ENCODE measurements at regions not wholly inside any gene's neighbourhood (a gene's known extent, or its start where the extent isn't known, plus 50 kb on each side); places are given as distances from the start of the nearest gene placed in this dataset.

DNA sequence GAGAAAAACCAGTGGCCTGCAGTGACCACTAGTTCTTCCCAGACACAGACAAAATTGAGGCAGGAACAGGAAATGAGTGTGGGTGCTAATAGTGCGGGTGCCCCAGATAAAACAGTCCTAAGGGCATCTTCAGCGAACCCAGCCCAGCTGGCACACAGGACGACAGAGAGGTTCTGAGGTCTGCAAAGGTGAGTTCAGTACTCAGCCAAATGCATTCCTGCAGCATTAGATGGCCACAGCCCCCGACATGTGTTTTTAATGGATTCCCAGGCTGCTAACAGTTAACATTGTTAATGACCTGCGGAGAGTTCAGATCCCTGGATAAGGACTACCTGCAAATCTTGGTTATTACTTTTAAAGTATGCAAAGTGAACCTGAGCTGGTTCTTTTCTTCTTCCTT lies 196.0 kb downstream of the HIBADH start:
- Histone ChIP-seq H3K79me2 (ENCODE audit: insufficient read depth, low read length) (no peaks in the 10 kb centered on the region), H3K4me1 (ENCODE audit: insufficient read depth, low read length) (no peaks in the 10 kb centered on the region), H3K9me3 (ENCODE audit: low read length) (no peaks in the 10 kb centered on the region), H3K4me2 (ENCODE audit: low read depth, low read length) (no peak overlapping the region), H3K9ac (ENCODE audit: insufficient read depth, low read depth, low read length) (no peak overlapping the region), H3K36me3 (replicated peaks in 1 of 2; ENCODE audit: control insufficient read depth in 1 of 2, insufficient read depth in 2 of 2, low read length in 2 of 2) (no peaks in the 10 kb centered on the region), H3K27me3 (ENCODE audit: control insufficient read depth in 1 of 2, insufficient read depth in 2 of 2, low read length in 2 of 2) (0 out of 5 replicates have a peak, but pooled peaks cover 0 to 3% of the 10 kb centered on the region in 2 experiments), H2AFZ (ENCODE audit: low read length) (no peak overlapping the region), H3K27ac (ENCODE audit: extremely low read length, insufficient read depth, low read length) (no peak overlapping the region), H3K4me3 (replicated peaks in 1 of 3; ENCODE audit: insufficient read depth in 1 of 3, low read depth in 2 of 3, low read length in 3 of 3) (no peak overlapping the region), H4K20me1 (ENCODE audit: insufficient read depth, low read length) (no peaks in the 10 kb centered on the region)
- DNase-seq (ENCODE audit: low spot score) (no peak), ATAC-seq (no peak), FAIRE-seq (no peak)
- 62% methylated on average over 4 of the region's 5 CpGs for WGBS (ENCODE audit: low lambda C conversion rate)
- ChIA-PET POLR2A (no interaction called here), CTCF (ENCODE audit: low intra/inter-chr PET ratio, low total read pairs) (no interaction called here)
- intact Hi-C loops (cut with micrococcal nuclease; ENCODE audit: unreplicated experiment) = no loop called here
- no TSS peak for BruUV-seq (replicated peaks)
- TF ChIP-seq GLI4 (CRISPR knock-in tag; IDR thresholded peaks at IDR 0.05; ENCODE audit: borderline replicate concordance) (no peak), PCBP2 (optimal IDR thresholded peaks at IDR 0.05; ENCODE audit: low read depth, low read length, poor library complexity, severe bottlenecking) (peak; percentile 39)
- in situ Hi-C loops (cut with HindIII; ENCODE audit: extremely low pct_ligation_motif_present, low pct_unique_long_range_greater_than_20kb) = no loop called here

DNA sequence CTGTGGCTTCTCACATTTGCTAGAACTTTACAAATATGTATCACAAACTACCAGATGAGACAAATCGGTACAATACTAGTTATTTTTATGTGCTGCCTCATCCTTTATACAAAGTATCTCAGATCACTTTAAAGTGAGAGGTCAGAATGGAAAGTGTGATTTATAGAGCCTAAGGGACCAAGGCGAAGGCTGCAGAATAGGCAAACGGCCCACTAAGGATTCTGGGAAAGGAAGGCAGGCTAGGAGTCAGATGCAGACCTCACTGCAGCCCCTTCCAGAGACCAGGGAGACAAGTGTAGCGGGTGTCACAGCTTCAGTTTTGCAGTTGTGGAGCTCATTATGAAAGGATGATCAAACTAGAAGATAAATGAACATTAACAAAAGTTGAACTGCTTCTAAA lies 190.6 kb downstream of the HIBADH start:
- no peak for FAIRE-seq
- BruUV-seq (replicated peaks) = no TSS peak
- H3K27me3 ChIP-seq (ENCODE audit: control insufficient read depth in 1 of 2, insufficient read depth in 2 of 2, low read length in 2 of 2) = no peaks in the 10 kb centered on the region
- ChIA-PET CTCF (ENCODE audit: low intra/inter-chr PET ratio, low total read pairs) (no interaction called here), POLR2A (no interaction called here)
- in situ Hi-C loops (cut with HindIII; ENCODE audit: extremely low pct_ligation_motif_present, low pct_unique_long_range_greater_than_20kb) (no loop called here), intact Hi-C loops (cut with micrococcal nuclease; ENCODE audit: unreplicated experiment) (no loop called here)
- DNase-seq (ENCODE audit: low spot score) = no peak
- no peaks in the 10 kb centered on the region for H3K9me3 ChIP-seq (ENCODE audit: low read length)
- ATAC-seq = no peak
- H3K27ac ChIP-seq (ENCODE audit: extremely low read length, insufficient read depth, low read length) = no peak overlapping the region
- TF ChIP-seq ZNF33B (CRISPR knock-in tag; IDR thresholded peaks at IDR 0.05) = no peak
- TF ChIP-seq ZNF790 (CRISPR knock-in tag; IDR thresholded peaks at IDR 0.05; ENCODE audit: borderline replicate concordance) = no peak
- no peak for TF ChIP-seq ZNF83 (CRISPR knock-in tag; IDR thresholded peaks at IDR 0.05; ENCODE audit: borderline replicate concordance)
- TF ChIP-seq TARDBP (CRISPR knock-in tag; IDR thresholded peaks at IDR 0.05) = no peak
- TF ChIP-seq ZNF768 (CRISPR knock-in tag; IDR thresholded peaks at IDR 0.05) = no peak
- no peak for TF ChIP-seq ZNF253 (CRISPR knock-in tag; IDR thresholded peaks at IDR 0.05; ENCODE audit: borderline replicate concordance)
- TF ChIP-seq SP1 (IDR thresholded peaks at IDR 0.05) = no peak
- no peak for TF ChIP-seq SP1 (CRISPR knock-in tag; IDR thresholded peaks at IDR 0.05)
- no peak for TF ChIP-seq ZBTB3 (CRISPR knock-in tag; IDR thresholded peaks at IDR 0.05; ENCODE audit: borderline replicate concordance, low read depth)
- TF ChIP-seq GATAD1 (CRISPR knock-in tag; IDR thresholded peaks at IDR 0.05) = no peak
- TF ChIP-seq, protein P1, sequence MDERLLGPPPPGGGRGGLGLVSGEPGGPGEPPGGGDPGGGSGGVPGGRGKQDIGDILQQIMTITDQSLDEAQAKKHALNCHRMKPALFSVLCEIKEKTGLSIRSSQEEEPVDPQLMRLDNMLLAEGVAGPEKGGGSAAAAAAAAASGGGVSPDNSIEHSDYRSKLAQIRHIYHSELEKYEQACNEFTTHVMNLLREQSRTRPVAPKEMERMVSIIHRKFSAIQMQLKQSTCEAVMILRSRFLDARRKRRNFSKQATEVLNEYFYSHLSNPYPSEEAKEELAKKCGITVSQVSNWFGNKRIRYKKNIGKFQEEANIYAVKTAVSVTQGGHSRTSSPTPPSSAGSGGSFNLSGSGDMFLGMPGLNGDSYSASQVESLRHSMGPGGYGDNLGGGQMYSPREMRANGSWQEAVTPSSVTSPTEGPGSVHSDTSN (CRISPR knock-in tag; IDR thresholded peaks at IDR 0.05) = no peak
- TF ChIP-seq E2F1 (CRISPR knock-in tag; IDR thresholded peaks at IDR 0.05) = no peak
- TF ChIP-seq ZNF432 (CRISPR knock-in tag; IDR thresholded peaks at IDR 0.05; ENCODE audit: borderline replicate concordance) = no peak
- TF ChIP-seq KAT8 (CRISPR knock-in tag; IDR thresholded peaks at IDR 0.05) = no peak
- no peak for TF ChIP-seq MLX (CRISPR knock-in tag; IDR thresholded peaks at IDR 0.05)
- no peaks in the 10 kb centered on the region for H3K36me3 ChIP-seq (replicated peaks in 1 of 2; ENCODE audit: control insufficient read depth in 1 of 2, insufficient read depth in 2 of 2, low read length in 2 of 2)
- WGBS (ENCODE audit: low lambda C conversion rate) = 50% methylated on average over 4 of the region's 4 CpGs
- no peak overlapping the region for H3K9ac ChIP-seq (ENCODE audit: insufficient read depth, low read depth, low read length)
- no peak overlapping the region for H3K4me3 ChIP-seq (replicated peaks in 1 of 3; ENCODE audit: insufficient read depth in 1 of 3, low read depth in 2 of 3, low read length in 3 of 3)
- no peak overlapping the region for H2AFZ ChIP-seq (ENCODE audit: low read length)
- H3K79me2 ChIP-seq (ENCODE audit: insufficient read depth, low read length) = no peaks in the 10 kb centered on the region
- H3K4me2 ChIP-seq (ENCODE audit: low read depth, low read length) = no peak overlapping the region
- H3K4me1 ChIP-seq (ENCODE audit: insufficient read depth, low read length) = no peaks in the 10 kb centered on the region
- no peaks in the 10 kb centered on the region for H4K20me1 ChIP-seq (ENCODE audit: insufficient read depth, low read length)
